B cell (primary cell): ENCODE measurements at regions not wholly inside any gene's neighbourhood (a gene's known extent, or its start where the extent isn't known, plus 50 kb on each side); places are given as distances from the start of the nearest gene placed in this dataset.

Source experiments
- EZH2 ChIP-seq: IDR thresholded peaks from 2 replicates; pipeline ENCODE4 v1.6.1; 2012; ENCODE audit warnings: borderline replicate concordance, low read depth, mild to moderate bottlenecking, moderate library complexity, low read length; ENCODE audit not compliant: insufficient read depth, poor library complexity, severe bottlenecking
- TF ChIP-seq, protein P1 (sequence below): fragments of 200-600 bp; IDR thresholded peaks from one replicate; pipeline ENCODE4 v1.8.0; 2022; ENCODE audit warnings: antibody characterized with exemption, mild to moderate bottlenecking

GRCh38 chr4:100933628-100934027 is 413.7 kb downstream of the PPP3CA start:
- no peak for TF ChIP-seq EZH2
- TF ChIP-seq, protein P1, sequence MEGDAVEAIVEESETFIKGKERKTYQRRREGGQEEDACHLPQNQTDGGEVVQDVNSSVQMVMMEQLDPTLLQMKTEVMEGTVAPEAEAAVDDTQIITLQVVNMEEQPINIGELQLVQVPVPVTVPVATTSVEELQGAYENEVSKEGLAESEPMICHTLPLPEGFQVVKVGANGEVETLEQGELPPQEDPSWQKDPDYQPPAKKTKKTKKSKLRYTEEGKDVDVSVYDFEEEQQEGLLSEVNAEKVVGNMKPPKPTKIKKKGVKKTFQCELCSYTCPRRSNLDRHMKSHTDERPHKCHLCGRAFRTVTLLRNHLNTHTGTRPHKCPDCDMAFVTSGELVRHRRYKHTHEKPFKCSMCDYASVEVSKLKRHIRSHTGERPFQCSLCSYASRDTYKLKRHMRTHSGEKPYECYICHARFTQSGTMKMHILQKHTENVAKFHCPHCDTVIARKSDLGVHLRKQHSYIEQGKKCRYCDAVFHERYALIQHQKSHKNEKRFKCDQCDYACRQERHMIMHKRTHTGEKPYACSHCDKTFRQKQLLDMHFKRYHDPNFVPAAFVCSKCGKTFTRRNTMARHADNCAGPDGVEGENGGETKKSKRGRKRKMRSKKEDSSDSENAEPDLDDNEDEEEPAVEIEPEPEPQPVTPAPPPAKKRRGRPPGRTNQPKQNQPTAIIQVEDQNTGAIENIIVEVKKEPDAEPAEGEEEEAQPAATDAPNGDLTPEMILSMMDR = no peak
